Fibroblast of skin of abdomen (primary cell): ENCODE measurements at regions not wholly inside any gene's neighbourhood (a gene's known extent, or its start where the extent isn't known, plus 50 kb on each side); places are given as distances from the start of the nearest gene placed in this dataset.
"Not testable (repeated sequence)": the region's sequence is repeated elsewhere in the genome, so short reads cannot be mapped to it uniquely, and the experiment has no call there.

Experiments used
- DNase-seq: peaks from one replicate; pipeline ENCODE4 v3.0.0-alpha.2; 2013

- not testable (repeated sequence) for DNase-seq
Measured at GRCh38 chr6:76959177-76959576, 504.1 kb downstream of the HTR1B start.

GRCh38 chr6:76942203-76942966, 520.9 kb downstream of the HTR1B start:
- no peak for DNase-seq

GRCh38 chr6:76940191-76940590, 523.1 kb downstream of the HTR1B start:
- DNase-seq: peak; percentile 25

GRCh38 chr6:76914737-76915136, 548.6 kb downstream of the HTR1B start:
- DNase-seq: no peak

- DNase-seq: not testable (repeated sequence)
Measured at GRCh38 chr6:76905541-76905940, 557.8 kb downstream of the HTR1B start.

GRCh38 chr6:76892542-76892941, 570.7 kb downstream of the HTR1B start:
- no peak for DNase-seq

- no peak for DNase-seq
Measured at GRCh38 chr6:76888351-76888750, 574.9 kb downstream of the HTR1B start.

- no peak for DNase-seq
Measured at GRCh38 chr6:76886900-76887299, 576.4 kb downstream of the HTR1B start.

GRCh38 chr6:76885861-76886301, 577.4 kb downstream of the HTR1B start:
- peak; percentile 58 for DNase-seq

- no peak for DNase-seq
Measured at GRCh38 chr6:76881414-76881813, 581.9 kb downstream of the HTR1B start.

- DNase-seq: peak; percentile 30
Measured at GRCh38 chr6:76876922-76877553, 586.3 kb downstream of the HTR1B start.

GRCh38 chr6:76876430-76876829, 586.9 kb downstream of the HTR1B start:
- DNase-seq: not testable (repeated sequence)

- DNase-seq: no peak
Measured at GRCh38 chr6:76867182-76867581, 596.1 kb downstream of the HTR1B start.

- no peak for DNase-seq
Measured at GRCh38 chr6:76866091-76866915, 597.0 kb downstream of the HTR1B start.

GRCh38 chr6:76862936-76863335, 600.4 kb downstream of the HTR1B start:
- peak; percentile 41 for DNase-seq

- DNase-seq: no peak
Measured at GRCh38 chr6:76861403-76861802, 601.9 kb downstream of the HTR1B start.

GRCh38 chr6:76856065-76856464, 607.2 kb downstream of the HTR1B start:
- DNase-seq: no peak

GRCh38 chr6:76852776-76853175, 610.5 kb downstream of the HTR1B start:
- peak; percentile 39 for DNase-seq

- DNase-seq: not testable (repeated sequence)
Measured at GRCh38 chr6:76849274-76849970, 613.9 kb downstream of the HTR1B start.

GRCh38 chr6:76843054-76843822, 620.1 kb downstream of the HTR1B start:
- peak; percentile 16 for DNase-seq

- DNase-seq: no peak
Measured at GRCh38 chr6:76840865-76841264, 622.4 kb downstream of the HTR1B start.
